HG02610 (cell line): ENCODE measurements at regions not wholly inside any gene's neighbourhood (a gene's known extent, or its start where the extent isn't known, plus 50 kb on each side); places are given as distances from the start of the nearest gene placed in this dataset.
"Not testable (repeated sequence)": the region's sequence is repeated elsewhere in the genome, so short reads cannot be mapped to it uniquely, and the experiment has no call there.

Source experiments
- ATAC-seq: cut with Tn5 transposase; IDR thresholded peaks from one replicate; pipeline ENCODE4 v1.9.1; 2021; ENCODE audit warnings: mild to moderate bottlenecking, moderate library complexity; ENCODE audit not compliant: unreplicated experiment

GRCh38 chrX:113157496-113157895, 316.9 kb upstream of the AMOT start:
- ATAC-seq = no peak

GRCh38 chrX:113154315-113154714, 313.7 kb upstream of the AMOT start:
- not testable (repeated sequence) for ATAC-seq

DNA sequence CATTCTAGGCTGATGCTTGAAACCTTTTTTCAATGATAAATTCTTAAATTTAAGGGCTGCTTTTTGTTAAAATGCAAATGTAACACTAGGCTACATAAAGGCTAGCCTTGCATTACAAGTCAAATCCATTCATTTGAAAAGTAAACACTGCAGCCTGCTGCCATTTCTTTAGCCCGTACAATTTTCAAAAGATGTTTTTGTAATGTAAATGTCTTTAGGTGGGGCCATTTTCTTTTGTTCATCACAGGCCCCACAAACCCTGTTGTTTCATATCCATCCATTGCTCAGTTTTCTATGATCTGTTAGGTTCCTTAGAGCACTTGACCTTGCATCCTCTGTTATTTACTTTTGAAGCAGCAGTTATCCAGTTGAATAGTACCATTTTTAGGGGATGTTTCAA, 296.2 kb upstream of the AMOT start:
- no peak for ATAC-seq

- no peak for ATAC-seq
These were observed 292.7 kb upstream of the AMOT start for GRCh38 chrX:113133316-113133715.

GRCh38 chrX:113124693-113125092, 284.1 kb upstream of the AMOT start:
- no peak for ATAC-seq

DNA sequence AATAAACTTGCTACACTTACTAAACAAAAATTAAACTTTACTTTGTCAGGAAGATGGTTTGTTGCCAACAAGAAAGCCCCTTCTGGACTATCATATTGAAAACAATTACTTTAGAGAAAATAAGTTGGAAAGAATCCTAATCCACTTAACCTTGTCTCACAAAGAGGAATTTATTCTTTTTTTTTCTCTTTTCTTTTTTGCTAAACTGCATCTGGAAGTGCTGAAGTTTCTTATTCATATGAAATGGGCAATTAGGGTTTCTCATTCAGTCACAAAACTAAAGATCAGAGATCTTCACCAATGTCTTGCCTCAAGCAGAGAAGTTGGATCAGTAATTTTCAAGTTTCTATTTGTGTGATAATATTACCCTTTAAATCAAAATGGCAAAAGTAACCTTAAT, 234.9 kb upstream of the AMOT start:
- no peak for ATAC-seq

GRCh38 chrX:113059714-113060113, 219.1 kb upstream of the AMOT start:
- ATAC-seq = no peak

DNA sequence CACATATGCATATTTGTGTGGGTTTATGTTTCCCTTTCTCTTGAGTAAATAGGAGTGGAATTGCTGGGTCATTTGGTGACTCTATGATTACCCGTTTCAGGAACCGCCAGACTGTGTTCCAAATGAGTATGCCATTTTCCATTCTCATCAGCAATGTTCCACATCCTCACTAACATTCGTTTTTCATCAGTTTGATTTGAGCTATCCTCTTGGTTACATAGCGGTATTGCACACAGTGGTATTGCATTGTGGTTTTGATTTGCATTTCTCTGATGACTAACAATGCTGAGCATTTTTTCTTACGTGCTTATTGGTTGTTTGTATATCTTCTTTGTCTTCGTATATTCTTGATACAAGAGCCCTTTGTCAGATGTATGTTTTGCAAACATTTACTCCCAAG, 218.0 kb upstream of the AMOT start:
- no peak for ATAC-seq

- no peak for ATAC-seq
These were observed 208.3 kb upstream of the AMOT start for GRCh38 chrX:113048896-113049295.

DNA sequence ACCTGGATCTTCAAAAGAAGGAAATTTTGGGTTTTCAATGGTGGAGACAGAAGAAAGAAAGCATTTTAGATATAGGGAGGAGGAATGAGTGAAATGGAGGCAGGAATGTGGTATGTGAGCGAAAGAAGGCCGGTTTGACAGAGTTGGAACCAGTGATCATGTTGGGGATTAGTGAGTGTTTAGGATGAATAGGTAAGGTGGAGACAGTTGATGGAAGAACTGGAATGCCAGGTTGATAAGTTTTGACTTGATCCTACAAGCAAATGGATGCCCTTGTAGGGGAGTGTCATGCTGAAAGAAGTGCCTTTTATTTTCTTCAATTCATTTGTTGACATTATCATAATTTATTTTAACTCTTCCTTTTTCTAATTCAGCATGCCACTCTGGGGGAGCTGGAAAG, 207.8 kb upstream of the AMOT start:
- ATAC-seq = no peak

- ATAC-seq = no peak
These were observed 193.5 kb upstream of the AMOT start for GRCh38 chrX:113033966-113034680.

- ATAC-seq = no peak
These were observed 179.3 kb upstream of the AMOT start for GRCh38 chrX:113019958-113020357.

GRCh38 chrX:113009837-113010236, 169.2 kb upstream of the AMOT start:
- ATAC-seq = no peak

DNA sequence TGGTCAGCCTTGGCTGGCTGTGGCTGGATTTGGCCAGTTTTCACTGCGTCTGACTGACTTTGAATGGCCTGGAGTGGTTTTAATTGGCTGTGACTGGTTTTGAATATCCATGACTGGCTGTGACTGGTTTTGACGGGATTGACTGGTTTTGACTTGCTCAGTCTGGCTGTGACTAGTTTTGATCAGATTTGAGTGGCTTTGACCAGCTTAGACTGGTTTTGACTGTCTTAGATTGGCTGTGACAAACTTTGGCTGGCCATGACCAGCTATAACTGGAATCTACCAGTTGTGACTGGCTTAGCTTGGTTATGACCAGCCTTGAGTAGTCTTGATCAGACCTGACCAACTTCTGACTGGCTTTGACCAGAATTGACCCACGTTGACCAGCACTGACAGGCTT, 168.4 kb upstream of the AMOT start:
- no peak for ATAC-seq

- ATAC-seq = no peak
These were observed 161.2 kb upstream of the AMOT start for GRCh38 chrX:113001836-113002235.

DNA sequence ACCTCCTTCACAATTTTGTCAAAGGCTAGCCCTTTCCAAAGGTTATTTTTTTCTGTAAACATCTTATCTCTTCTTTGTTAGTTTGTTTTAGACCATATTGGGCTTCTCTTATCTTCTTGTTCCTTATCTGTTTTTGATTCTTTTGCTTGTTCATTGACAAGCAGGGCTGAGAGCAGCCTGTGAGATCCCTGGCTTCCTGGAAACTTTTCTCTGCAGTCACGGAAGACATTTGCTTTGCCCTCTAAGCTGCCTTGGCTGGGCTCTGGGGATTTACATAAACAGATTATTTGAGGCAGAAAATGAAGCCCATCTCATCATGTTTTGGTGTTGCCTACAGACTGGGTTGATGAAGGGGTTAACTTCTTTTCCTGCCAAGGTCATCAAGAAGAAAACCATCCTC, 157.4 kb upstream of the AMOT start:
- ATAC-seq = no peak

- ATAC-seq = no peak
These were observed 151.2 kb upstream of the AMOT start for GRCh38 chrX:112991801-112992200.

DNA sequence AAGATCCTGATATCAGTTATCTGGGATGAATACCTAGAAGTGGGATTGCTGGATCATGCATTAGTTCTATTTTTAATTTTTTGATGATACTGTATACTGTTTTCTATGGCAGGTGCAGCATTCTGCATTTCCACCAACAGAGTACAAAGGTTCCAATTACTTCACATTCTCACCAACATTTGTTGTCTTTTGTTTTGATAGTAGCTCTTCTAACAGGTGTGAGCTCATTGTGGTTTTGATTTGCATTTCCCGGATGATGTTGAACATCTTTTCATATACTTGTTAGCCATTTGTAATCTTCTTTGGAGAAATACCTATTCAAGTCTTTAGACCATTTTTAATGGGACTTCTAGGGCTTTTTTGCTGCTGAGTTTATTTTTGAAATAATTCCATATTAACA, 139.2 kb upstream of the AMOT start:
- ATAC-seq = no peak

- no peak for ATAC-seq
These were observed 127.9 kb upstream of the AMOT start for GRCh38 chrX:112968351-112969133.

- ATAC-seq = no peak
These were observed 127.3 kb upstream of the AMOT start for GRCh38 chrX:112967903-112968302.

- ATAC-seq = no peak
These were observed 126.7 kb upstream of the AMOT start for GRCh38 chrX:112967341-112967740.

GRCh38 chrX:112961981-112962380, 121.3 kb upstream of the AMOT start:
- ATAC-seq = no peak
